ENCODE measurements at regions not wholly inside any gene's neighbourhood (a gene's known extent, or its start where the extent isn't known, plus 50 kb on each side); places are given as distances from the start of the nearest gene placed in this dataset.
"Not testable (repeated sequence)": the region's sequence is repeated elsewhere in the genome, so short reads cannot be mapped to it uniquely, and the experiment has no call there.

DNA sequence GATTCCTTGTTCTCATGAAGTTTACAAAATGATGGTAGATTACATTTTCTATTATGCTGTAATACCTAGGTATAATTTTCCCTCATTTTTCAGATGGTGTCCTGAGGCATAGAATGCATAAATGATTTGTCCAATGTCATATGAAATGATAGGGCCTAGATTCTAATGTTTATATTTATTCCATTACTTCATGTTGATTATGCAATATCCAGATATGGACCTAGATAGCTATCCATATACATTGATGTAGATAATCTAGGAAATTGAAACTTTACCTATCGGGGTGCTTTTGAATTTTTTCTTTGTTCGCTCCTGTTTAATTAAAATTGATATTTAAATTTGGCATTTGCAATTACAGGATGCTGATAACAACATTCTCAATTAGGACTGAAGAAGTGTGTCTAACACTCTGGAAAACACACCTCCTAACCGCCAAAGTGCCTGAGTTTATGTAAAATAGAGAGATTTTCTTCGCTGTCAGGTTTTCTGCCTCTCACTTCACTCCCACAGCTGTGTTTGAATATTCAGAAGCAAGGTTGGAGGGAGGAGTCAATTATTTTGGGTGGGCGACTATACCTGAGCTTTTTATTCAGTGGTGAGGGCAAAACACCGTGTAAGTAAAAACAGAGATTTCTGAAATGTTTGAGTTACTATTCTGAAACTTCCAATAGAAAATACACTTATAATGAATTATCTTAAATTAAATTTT is 164.4 kb upstream of the ATP2B1 start:
- no peak for DNase-seq

DNA sequence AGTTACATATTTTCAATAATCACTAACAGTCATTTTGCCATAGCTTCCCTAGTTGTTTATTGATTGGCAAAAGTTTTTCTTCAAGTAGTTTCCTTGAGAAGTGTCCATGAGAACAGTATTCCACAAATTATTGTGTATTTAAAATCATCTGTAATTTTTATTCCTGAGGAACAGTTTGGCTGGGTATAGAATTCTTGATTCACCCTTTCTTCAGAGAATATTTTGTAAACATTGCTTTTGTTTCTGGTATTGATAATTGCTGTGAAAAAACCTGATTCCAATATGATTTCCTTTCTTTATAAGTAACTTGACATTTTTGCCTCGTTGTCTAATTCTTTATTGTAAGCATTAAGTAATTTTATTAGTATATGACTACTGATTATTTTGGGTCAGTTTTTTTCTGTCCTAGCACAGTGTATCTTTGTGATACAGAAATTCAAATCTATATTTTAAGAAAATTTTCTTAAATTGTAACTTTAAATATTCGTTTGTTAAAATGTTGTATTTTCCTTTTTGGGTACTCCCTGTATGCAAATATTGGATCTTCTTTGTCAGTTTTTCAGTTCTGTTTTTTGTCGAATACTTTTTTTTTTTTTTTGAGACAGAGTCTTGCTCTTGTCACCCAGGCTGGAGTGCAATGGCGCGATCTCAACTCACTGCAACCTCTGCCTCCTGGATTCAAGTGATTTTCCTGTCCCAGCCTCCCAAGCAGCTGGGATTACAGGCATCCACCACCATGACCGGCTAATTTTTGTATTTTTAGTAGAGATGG is 162.0 kb upstream of the ATP2B1 start:
- no peak for DNase-seq

DNA sequence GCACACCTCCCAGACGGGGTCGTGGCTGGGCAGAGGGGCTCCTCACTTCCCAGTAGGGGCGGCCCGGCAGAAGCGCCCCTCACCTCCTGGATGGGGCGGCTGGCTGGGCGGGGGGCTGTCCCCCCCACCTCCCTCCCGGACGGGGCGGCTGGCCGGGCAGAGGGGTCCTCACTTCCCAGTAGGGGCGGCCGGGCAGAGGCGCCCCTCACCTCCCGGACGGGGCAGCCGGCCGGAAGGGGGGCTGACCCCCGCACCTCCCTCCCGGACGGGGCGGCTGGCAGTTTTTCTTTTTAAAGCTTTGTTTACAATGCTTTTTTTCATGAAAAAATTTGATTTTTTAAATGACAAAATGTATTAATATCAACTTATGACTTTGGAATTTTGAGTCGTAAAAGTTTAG is 159.0 kb upstream of the ATP2B1 start:
- not testable (repeated sequence) for DNase-seq

- DNase-seq = no peak
These were observed 155.8 kb upstream of the ATP2B1 start for GRCh38 chr12:89864411-89864810.

DNA sequence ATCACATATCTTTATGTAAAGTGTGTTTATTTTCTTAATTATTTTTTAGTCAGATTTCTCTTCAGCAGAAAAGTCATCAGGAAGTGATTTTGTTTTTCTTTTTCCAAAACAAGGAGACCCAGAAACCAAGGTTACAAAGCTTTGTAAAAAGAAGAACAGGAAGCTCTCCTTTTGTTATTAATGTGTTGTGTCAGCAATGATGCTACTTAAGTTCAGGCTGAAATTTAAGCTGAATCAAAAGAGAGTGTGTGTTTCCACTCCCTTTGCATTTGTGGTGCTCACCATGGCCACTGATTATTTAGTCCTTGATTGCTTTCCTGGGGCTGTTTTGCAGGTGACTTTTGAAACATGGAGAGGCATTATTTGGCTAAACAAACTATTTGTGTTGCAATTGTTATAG is 155.3 kb upstream of the ATP2B1 start:
- no peak for DNase-seq

DNA sequence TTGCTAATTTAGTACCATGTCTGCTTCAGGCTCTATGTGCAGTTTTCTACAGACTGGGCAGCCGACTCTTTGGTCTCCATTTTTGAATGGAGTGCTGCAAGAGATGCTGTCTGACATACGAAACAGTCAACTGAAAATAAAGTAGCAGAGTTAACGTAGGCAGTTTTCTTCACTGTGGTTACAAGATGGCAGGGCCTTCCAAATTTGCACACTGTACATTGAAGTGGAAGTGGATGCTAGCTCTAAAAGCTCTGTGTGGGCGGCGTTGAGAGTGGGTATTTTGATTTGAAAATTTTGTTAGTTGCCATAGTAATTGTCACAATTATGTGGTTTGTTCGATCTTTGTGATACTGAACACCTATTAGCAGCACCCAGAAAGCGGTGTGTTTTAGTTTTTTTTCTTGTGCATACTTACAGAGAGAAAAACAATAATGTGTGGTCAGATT is 154.9 kb upstream of the ATP2B1 start:
- no peak for DNase-seq

DNA sequence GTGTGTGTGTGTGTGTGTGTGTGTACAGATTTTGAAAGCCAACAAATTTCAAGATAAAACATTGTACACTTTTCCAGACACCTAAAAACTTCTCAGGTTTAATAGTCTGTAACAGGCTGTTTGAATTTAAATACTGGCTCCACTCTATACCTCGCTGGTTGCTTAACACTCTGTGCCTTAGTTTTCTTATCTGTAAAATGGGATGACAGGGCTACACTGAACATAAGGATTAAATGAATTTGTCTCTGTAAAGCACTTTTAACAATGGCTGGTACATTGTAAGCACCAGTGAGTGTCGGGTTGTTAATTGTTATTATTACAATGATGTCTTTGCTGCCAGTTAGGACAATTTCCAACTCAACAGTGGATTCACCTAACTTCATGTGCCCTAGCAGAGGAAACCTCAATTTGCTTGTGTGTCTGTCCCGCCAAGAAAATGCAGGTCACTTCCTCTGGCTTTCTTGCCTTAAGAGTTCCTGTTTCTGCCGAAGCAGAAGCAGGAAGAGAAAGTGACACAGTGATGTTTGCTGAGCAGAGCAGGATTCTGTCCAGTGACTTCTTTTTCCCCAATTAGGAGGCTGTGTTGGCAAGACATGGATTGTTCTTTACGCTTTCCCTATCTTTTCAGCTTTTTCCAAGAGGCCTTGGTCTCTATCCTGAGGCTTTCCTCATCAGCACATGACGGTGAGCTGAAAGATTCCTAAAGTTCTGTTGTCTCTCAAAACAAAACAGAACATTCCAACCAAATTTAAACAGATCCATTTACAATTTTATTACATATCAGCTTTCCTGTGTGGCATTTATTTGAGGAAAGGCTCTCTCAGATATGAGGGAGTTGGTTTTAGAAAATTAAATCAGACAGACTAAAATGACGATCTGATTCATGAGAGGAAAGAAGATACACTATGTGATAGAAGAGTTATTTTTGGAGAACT is 154.1 kb upstream of the ATP2B1 start:
- DNase-seq = peak in 6 of 14 donors; percentile 6 to 47 (median 24)

- DNase-seq = no peak
These were observed 152.4 kb upstream of the ATP2B1 start for GRCh38 chr12:89861086-89861485.

GRCh38 chr12:89859508-89860220 is 151.0 kb upstream of the ATP2B1 start:
- DNase-seq = no peak

DNA sequence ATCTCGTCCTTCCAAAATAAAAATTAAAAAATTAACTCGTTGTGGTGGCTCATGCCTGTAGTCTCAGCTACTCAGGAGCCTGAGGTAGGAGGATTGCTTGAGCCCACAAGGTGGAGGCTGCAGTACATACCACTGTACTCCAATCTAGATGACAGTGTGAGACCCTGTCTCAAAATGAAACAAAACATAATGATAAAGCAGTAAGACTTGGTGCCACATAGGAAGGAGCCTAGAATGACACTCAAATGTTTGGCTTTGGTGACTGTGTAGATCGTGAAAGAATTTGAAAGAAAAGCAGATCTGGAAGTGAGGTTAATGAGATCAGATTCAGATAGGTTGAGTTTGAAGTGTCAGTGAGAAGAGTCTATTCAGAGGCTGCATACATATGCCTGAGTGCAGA is 150.1 kb upstream of the ATP2B1 start:
- no peak for DNase-seq

- no peak for DNase-seq
These were observed 149.1 kb upstream of the ATP2B1 start for GRCh38 chr12:89857652-89858274.

- no peak for DNase-seq
These were observed 147.8 kb upstream of the ATP2B1 start for GRCh38 chr12:89856431-89856830.

DNA sequence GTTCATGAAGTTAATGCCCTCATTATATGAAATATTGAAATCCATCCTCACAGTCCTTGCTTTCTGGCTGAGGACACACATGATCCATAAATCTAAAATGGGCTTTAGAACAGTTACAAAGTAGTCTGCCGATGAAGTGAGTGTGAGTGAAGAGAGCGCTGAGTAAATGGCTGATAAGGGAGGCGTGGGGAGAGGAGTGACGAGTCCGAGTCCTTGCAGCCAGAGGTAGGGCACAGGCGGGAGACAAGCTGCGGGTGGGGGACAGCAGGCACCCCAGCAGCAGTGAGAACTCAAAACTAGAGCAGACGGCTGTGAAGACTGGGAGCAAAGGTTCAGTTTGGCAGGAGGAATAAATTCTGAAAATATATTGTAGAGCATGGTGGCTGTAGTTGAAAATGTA is 140.1 kb upstream of the ATP2B1 start:
- DNase-seq = no peak

DNA sequence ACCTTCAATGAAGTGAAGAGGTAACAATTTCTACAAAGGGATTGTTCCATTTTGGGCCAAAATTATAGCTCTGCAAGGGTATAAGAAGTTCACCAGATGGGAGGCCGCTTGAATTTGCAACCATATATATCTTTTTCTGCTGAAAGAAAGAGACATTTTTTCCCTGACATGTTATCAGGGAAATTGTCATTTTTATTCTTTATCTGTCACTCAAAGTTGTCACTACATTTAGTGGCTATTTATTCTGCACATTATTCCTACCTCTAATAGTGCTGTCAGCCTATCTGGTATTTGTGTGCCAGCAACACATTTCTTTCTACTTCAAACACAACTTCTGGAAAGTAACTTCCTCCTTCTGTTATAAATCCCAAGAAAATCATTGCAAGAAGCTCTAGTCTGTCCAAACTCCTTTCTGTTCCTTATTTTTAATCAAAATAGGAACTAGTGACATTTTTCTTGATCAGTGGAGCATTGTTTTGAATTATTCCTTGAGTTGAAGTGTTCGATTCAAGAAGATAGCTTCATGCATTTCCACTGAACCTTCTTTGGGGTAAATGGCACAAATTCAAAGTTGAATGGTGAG is 137.9 kb upstream of the ATP2B1 start:
- DNase-seq = no peak

- no peak for DNase-seq
These were observed 137.1 kb upstream of the ATP2B1 start for GRCh38 chr12:89845767-89846166.

DNA sequence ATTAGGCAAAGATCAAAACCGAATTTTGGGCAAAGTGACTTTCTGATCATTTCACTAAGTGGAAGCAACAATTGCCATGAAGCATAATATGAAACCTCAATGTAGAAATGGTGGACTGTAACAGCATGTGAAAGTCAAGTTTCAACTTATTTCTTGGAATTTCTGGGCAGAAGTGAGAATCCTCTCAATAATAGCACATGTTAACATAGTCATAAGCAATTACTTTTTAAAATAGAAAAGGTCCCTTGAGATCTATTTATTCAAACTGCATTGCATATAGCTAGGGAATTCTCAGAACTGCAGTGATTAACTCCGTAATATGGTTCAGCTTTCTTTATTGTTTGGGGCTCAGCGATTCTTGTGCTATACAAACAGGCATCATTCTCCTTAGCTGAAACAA is 136.7 kb upstream of the ATP2B1 start:
- DNase-seq = no peak

- no peak for DNase-seq
These were observed 135.9 kb upstream of the ATP2B1 start for GRCh38 chr12:89844539-89844938.

DNA sequence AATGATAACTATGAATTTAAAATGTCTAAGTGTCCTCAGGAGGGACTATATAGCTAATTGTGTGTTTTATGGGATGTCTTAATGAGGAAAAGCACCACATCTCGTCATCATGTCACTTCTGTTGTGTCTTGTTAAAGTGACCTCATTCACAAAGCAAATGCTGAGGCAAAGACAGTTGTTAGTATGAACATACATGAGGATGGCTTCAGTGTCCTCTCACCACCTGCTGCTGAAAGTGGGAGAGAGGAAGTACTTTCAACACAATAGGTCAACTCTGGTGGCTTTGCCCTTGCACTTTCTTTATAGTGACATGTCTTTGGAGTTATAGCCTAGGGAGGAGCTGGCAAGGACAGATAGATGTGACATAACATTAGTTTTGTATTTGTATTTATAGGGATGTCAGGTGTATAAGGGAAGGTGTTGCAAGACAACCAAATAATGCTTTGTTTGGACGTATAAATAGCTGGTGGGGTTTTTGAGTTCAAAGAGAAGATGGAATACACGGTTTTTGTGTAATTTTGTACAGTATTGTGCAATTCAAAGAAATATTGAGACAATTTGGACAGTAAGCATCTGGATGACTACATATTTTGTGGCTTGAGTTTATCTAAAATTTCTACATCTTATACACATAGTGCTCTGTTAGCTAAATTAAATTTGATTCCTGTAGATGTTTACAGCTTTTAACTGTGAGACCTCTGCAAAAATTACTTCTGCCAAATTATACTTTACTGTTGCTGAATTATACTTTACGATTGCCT is 131.7 kb upstream of the ATP2B1 start:
- DNase-seq = no peak

GRCh38 chr12:89839444-89839843 is 130.8 kb upstream of the ATP2B1 start:
- DNase-seq = no peak

GRCh38 chr12:89838833-89839232 is 130.2 kb upstream of the ATP2B1 start:
- no peak for DNase-seq

DNA sequence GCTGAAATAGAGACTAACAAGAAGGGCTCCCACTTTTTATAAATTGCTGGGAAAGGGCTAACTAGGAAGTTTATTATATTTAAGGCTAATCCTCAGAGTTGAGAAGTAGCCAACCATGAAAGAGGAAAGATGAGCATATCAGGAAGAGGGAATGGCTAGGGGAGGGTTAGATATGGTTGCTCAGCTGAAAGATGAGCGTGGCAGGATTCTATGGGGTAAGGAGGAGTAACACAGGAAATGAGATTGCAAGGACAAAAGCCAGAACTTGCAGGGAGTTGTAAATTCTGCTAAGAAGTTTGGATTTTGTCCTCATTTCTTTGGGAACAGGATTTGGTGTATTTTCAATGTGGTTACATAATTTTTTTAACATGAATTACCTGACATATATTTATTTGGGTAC is 127.4 kb upstream of the ATP2B1 start:
- no peak for DNase-seq
